Stimulated activated CD4-positive, alpha-beta T cell treated with anti-CD3 and anti-CD28 coated beads, TNF-alpha, amount 100 ng/mL, for 48 hours (primary cell): ENCODE measurements at regions not wholly inside any gene's neighbourhood (a gene's known extent, or its start where the extent isn't known, plus 50 kb on each side); places are given as distances from the start of the nearest gene placed in this dataset.

Experiments
- DNase-seq, 3 donors: peaks; one replicate each; pipeline ENCODE4 v3.0.0-alpha.2; 2020; ENCODE audit warnings: low read depth in 3 of 3

- no peak for DNase-seq
Observed at GRCh38 chr12:60333461-60333860, 737.6 kb downstream of the SLC16A7 start.

GRCh38 chr12:60335745-60336144, 739.9 kb downstream of the SLC16A7 start:
- DNase-seq: no peak

- DNase-seq: no peak
Observed at GRCh38 chr12:60337839-60338549, 742.2 kb downstream of the SLC16A7 start.

GRCh38 chr12:60345442-60345841, 749.6 kb downstream of the SLC16A7 start:
- no peak for DNase-seq

GRCh38 chr12:60349232-60349978, 753.6 kb downstream of the SLC16A7 start:
- DNase-seq: no peak

GRCh38 chr12:60387356-60387755, 791.5 kb downstream of the SLC16A7 start:
- DNase-seq: no peak

GRCh38 chr12:60391051-60391450, 795.2 kb downstream of the SLC16A7 start:
- no peak for DNase-seq

GRCh38 chr12:60391791-60392190, 796.0 kb downstream of the SLC16A7 start:
- DNase-seq: no peak

GRCh38 chr12:60393093-60393492, 797.3 kb downstream of the SLC16A7 start:
- DNase-seq: no peak

- no peak for DNase-seq
Observed at GRCh38 chr12:60394665-60395064, 798.8 kb downstream of the SLC16A7 start.

GRCh38 chr12:60398547-60398946, 802.7 kb downstream of the SLC16A7 start:
- DNase-seq: no peak

GRCh38 chr12:60399064-60399463, 803.2 kb downstream of the SLC16A7 start:
- DNase-seq: no peak

GRCh38 chr12:60402996-60403395, 807.2 kb downstream of the SLC16A7 start:
- no peak for DNase-seq

- no peak for DNase-seq
Observed at GRCh38 chr12:60415351-60415750, 819.5 kb downstream of the SLC16A7 start.

GRCh38 chr12:60419986-60420385, 824.2 kb downstream of the SLC16A7 start:
- DNase-seq: no peak

- no peak for DNase-seq
Observed at GRCh38 chr12:60421741-60422140, 825.9 kb downstream of the SLC16A7 start.

GRCh38 chr12:60437297-60437696, 841.5 kb downstream of the SLC16A7 start:
- DNase-seq: no peak

GRCh38 chr12:60441577-60441976, 845.7 kb downstream of the SLC16A7 start:
- no peak for DNase-seq

GRCh38 chr12:60451457-60451856, 855.6 kb downstream of the SLC16A7 start:
- no peak for DNase-seq

GRCh38 chr12:60465060-60465459, 869.2 kb downstream of the SLC16A7 start:
- no peak for DNase-seq

GRCh38 chr12:60468546-60468945, 872.7 kb downstream of the SLC16A7 start:
- DNase-seq: no peak

- no peak for DNase-seq
Observed at GRCh38 chr12:60475825-60476224, 880.0 kb downstream of the SLC16A7 start.

- DNase-seq: no peak
Observed at GRCh38 chr12:60487284-60487683, 891.5 kb downstream of the SLC16A7 start.
